Gastroesophageal sphincter (tissue), 3 donors: ENCODE measurements at regions not wholly inside any gene's neighbourhood (a gene's known extent, or its start where the extent isn't known, plus 50 kb on each side); places are given as distances from the start of the nearest gene placed in this dataset.

Source experiments
- CTCF ChIP-seq, 4 experiments: fragments of 200-600 bp in 2 of 4; fragments of 450-650 bp in 2 of 4; sonication (generic) in 1 of 4; IDR thresholded peaks; one replicate each; pipeline ENCODE4 v1.5.1; 2017 to 2019; ENCODE audit warnings: antibody characterized with exemption in 4 of 4, mild to moderate bottlenecking in 2 of 4, moderate library complexity in 2 of 4
- EP300 ChIP-seq: sonication (generic); formaldehyde crosslinking; IDR thresholded peaks from one replicate; pipeline ENCODE4 v1.6.1; 2017; ENCODE audit warnings: antibody characterized with exemption, mild to moderate bottlenecking
- POLR2AphosphoS5 ChIP-seq: sonication (generic); formaldehyde crosslinking; IDR thresholded peaks from one replicate; pipeline ENCODE4 v1.6.1; 2017; ENCODE audit warnings: antibody characterized with exemption

- TF ChIP-seq CTCF (IDR thresholded peaks at IDR 0.05), result no peak
- no peak for TF ChIP-seq POLR2AphosphoS5
- no peak for TF ChIP-seq EP300
Measured at GRCh38 chr6:133070410-133071043, 170.6 kb upstream of the EYA4 start.
